Ammon's horn (tissue), 1 donor: ENCODE measurements at regions not wholly inside any gene's neighbourhood (a gene's known extent, or its start where the extent isn't known, plus 50 kb on each side); places are given as distances from the start of the nearest gene placed in this dataset.
A peak's percentile ranks its signal among the peaks of the same experiment; 100 is the strongest.
"Not testable (repeated sequence)": the region's sequence is repeated elsewhere in the genome, so short reads cannot be mapped to it uniquely, and the experiment has no call there.

Experiments
- DNase-seq: peaks from one replicate; pipeline ENCODE4 v3.0.0-alpha.2; 2016; ENCODE audit warnings: low spot score

DNA sequence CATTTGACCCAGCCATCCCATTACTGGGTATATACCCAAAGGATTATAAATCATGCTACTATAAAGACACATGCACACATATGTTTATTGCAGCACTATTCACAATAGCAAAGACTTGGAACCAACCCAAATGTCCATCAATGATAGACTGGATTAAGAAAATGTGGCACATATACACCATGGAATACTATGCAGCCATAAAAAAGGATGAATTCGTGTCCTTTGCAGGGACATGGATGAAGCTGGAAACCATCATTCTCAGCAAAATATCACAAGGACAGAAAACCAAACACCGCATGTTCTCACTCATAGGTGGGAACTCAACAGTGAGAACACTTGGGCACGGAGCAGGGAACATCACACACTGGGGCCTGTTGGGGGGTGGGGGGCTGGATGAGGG lies 290.0 kb upstream of the HNRNPA3 start:
- not testable (repeated sequence) for DNase-seq

DNA sequence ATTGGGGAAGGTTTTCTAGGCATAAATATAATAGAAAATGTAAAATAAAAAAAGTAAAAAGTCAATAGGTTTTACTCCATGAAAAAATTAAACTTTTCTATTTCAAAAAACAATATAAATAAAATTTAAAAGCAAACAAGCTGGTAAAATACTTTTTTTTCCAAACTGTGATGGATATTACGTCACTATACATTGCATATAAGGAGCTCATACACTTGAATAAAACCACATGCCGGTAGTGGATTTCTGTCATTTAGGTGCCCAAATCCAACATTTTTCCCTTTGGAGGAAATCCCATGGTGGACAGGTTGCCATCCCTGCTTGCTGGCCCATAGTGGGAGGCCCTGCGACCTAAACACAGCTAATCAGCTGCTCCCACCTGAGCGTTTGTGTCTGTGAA lies 289.4 kb upstream of the HNRNPA3 start:
- no peak for DNase-seq

DNA sequence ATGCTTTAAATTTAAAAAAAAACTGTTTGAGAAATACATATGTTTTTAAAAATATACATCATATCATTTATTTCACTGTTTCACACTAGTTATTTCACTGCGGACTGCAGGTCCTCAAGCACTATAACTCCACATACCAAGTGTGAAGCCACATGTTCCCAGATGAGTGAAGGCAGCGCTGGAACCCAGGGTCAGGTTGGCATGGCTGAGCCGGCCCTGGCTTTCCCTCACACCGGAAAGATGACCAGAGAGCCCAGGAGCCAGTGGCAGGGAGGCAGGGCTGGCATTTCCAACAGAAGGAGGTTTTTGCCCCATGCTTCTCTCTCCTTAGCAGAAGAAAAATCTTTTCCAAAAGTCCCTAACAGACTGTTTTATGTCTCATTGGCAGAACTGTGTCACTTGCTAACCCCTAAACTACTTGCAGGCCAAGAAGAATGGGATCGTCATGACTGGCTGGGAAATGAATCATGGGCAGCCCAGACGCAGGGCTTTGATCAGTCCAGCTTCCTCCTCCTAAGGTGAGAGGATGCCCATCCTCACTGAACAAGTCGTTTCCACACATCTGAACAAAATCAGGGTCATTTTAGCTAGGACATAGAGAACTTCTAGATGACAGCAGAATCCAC lies 287.6 kb upstream of the HNRNPA3 start:
- no peak for DNase-seq

DNA sequence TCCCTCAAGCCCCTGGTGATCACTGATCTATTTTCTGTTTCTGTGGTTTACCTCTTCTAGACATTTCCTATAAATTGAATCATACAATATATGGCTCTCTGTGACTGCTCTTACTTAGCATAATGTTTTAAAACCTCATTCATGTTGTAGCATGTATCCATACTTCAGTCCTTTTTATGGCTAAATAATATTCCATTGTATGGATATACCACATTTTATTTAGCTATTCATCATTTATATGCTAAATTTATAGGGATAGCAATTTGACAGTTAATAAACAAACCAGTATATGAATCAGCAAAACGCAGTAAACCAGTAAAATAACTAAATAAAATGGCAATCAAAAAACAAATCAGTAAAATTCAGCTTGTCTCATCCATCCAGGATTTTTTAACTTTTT lies 286.1 kb upstream of the HNRNPA3 start:
- DNase-seq: no peak

DNA sequence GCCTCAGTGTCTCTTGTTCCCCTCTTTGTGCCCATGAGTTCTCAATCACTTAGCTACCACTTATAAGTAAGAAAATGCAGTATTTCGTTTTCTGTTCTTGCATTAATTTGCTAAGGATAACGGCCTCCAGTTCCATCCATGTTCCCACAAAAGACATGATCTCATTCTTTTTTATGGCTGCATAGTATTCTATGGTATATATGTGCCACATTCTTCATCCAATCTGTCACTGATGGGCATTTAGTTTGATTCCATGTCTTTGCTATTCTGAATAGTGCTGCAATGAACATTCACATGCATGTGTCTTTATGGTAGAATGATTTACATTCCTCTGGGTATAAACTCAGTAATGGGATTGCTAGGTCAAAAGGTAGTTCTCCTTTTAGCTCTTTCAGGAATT lies 283.2 kb upstream of the HNRNPA3 start:
- not testable (repeated sequence) for DNase-seq

DNA sequence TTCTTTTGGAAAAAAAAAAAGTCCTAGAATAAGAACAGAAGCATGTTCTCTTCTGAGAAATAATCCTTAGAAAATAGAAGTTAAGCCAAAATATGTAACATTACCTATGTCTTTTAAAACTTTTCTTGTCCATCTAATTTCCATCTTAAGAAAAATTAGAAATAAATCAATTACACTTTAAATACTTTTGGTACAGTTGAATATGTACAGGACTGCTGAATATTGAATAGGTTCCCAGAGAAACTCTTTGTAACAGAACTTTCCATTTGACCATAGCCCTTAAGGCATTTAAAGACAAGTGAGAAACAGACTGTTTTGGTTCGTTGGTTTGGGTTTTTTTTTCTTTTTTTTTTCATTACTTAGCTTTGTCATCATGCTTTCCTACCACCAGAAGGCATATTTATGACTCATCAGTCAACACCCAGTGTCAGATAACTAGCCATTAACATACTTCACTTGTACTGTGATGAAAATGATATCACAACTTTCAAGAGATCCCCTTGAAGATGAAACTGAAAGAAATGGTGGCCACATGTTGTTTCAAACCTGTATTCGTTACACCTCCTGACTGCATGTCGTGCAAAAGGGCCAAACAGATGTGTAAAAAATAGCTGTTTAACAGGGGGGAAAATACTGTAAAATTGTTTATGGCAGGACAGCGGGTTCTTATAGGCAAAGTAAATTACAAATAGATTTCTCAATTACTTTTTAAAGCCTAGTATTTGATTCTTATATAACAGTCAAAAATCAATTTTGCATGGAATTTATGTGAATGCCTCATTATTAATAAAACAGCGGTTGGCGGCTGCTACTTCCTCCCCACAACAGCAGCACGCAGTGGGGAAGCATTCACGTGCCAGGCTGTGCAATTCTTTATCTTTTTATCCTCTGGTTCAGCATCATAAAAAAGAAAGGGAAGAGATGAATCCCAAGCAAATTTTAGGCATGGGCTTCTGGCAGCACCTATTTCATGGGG lies 280.7 kb upstream of the HNRNPA3 start:
- DNase-seq: no peak

DNA sequence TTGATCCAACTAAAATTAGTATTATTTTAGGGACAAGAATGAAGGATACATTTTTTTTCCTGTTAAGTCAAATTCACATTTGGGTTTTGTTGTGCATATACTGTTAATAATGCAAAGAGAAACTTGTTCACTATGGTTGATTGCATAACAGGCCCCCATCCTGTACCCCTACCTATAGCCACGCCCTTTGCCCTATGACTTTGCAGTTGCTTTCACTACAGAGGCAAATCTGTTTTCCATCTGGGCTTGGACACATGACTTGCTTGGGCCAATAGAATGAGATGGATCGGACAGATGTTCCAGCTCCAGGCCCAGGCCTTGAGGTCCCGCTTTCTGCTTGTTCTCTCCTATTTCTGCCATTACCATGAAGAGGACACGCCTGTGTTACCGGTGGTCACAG lies 278.5 kb upstream of the HNRNPA3 start:
- no peak for DNase-seq

DNA sequence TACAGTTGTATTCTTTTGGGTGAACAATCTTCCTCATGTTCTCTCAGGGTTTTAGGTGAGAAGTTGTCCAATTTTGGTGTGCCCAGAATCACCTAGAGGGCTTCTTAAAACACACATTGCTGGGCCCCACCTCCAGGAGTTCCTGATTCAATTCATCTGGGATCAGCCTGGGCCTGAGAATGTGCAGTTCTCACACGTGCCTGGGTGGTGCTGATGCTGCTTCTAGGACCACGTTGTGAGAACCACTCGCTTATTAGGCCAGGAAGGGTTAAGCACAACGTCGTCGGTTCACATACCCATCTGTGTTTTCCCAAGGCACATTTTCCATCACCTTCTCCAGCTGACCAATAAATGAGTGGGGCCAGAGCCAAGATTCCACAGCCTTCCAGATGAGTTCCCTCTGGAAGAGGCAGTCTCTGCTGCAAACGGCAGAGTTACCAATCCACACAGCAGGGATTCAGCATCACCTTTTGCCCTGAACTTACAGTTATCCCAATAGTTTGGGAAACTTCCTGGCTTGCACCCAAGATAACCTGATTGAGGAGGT lies 277.7 kb upstream of the HNRNPA3 start:
- DNase-seq: no peak

DNA sequence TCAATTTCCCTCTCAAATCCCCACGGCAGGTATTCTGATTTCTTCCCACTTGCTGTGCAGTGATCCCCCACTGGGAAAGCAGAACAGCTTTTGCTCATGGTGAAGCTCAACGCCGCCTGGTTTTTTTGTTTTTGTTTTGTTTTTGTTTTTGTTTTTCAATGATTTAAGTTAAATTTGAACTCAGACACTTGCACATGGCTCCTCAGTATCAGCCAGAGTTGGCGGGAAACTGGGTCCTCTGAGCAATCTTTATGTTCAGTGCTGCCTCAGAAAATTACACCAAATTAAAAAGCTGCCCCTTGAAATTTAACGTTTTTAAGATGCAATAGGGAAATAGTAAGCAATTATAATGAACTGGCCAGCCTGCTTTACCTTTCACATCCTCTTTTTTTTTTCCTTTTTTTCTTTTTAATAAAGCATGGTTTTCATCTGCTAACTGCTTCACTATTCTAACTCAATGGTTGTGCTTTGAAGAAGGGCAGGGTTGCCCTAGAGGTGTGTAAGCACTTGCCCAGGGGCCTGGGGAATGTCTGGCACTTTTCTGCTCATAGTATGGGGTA lies 277.0 kb upstream of the HNRNPA3 start:
- DNase-seq: no peak

DNA sequence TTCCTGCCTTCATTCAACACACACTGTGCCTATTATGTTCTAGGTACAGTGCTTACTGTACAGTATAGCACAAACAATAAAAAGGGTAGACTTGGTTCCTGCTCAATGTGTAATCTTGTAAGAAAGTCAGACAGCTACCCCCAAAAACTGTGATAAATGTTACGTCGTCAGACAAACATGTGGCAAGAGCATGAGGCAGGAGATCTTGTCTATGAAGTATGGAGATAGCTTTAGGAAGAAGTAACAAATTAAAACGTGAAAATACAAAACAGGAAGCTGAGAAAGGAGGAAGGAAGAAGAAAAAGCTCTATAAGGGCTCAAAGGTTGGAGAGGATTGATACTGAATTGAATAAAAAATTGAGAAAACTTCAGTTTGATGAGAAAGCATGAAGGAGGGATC lies 276.2 kb upstream of the HNRNPA3 start:
- DNase-seq: no peak

DNA sequence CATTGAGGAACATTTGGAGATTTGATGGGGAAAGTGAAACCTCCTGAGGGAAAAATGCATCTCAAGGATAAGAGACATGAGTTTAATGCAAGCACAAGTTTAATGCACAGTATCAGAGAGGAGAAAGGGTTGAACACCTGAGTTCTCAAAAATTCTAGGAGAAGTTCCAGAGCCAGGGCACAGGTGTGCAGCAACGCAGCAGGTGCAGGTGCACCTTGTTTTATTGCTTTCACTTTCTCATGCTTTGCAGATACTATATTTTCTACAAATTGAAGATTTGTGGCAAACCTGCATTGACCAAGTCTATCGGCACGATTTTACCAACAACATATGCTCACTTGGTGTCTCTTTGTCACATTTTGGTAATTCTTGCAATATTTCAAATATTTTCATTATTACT lies 267.6 kb upstream of the HNRNPA3 start:
- DNase-seq: no peak

DNA sequence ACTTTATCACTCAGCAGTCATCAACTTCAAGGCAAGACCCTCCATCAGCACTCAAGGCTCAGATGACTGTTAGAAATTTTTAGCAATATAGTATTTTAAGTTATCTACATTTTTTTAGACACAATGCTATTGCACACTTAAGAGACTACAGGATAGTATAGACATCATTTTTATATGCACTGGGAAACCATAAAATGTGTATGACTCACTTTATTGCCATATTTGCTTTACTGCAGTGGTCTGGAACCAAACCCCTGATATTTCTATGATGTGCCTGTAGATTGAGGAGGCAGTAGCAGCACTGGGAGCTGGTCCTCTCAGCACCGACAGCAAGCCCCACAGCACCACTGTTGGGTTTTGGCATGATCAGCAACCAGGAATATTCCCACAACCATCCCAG lies 264.8 kb upstream of the HNRNPA3 start:
- no peak for DNase-seq

DNA sequence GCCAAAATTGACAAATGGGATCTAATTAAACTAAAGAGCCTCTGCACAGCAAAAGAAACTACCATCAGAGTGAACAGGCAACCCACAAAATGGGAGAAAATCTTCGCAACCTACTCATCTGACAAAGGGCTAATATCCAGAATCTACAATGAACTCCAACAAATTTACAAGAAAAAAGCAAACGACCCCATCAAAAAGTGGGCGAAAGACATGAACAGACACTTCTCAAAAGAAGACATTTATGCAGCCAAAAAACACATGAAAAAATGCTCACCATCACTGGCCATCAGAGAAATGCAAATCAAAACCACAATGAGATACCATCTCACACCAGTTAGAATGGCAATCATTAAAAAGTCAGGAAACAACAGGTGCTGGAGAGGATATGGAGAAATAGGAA lies 261.4 kb upstream of the HNRNPA3 start:
- not testable (repeated sequence) for DNase-seq

DNA sequence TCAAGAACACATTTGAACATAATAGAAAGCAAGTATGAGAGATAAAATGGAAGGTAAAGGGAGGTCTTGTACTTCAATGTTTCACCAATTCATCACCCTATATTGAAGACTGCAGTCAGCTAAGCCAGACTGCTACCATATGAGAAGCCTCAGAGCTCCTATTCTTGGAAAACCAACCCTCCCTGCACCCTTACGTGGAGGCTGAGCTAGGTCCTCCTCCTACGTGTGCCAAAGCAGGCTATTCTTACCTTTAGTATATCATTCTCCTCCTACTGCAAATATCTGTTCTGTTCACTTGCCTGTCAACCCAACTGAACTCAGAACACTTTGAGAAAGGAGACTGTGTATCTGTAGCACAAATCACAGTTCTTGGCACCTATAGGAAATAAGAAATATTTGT lies 255.8 kb upstream of the HNRNPA3 start:
- no peak for DNase-seq

DNA sequence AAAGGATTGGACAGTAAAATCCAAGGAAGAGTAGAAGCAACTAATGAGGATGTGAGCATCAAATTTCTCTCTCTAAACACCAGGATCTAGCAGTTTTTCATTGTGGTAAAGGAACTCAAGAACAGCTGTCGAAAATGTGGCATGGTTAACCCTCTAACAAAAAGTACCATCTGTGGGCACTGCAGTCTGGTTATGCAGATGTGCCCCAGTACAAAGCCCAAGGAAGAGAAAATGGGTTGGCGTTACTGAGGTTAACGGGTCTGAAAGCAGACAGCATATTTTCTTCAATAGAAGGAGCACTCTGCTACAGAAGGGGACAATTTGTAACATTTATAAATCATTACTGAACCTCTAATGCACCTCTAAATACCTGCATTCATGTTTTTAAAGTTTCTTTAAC lies 253.0 kb upstream of the HNRNPA3 start:
- DNase-seq: no peak

DNA sequence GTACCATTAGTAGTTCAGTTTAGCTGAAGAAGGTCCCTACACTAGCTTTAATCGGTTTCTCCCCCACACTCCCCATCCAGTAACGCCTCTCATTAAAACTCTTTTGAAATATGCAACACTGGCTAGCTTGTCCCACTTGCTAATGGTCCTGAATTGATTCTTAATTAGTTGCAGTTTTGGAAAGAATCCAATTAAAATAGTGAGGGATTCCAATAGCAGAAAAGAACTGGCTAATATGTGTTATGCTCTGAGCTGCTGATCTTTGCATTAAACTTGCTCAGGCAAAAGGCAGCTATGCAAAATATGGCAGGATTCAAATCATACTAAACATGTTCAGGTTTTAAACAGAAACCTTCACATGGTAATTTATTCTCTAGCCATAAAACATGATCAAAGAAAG lies 252.5 kb upstream of the HNRNPA3 start:
- DNase-seq: no peak

DNA sequence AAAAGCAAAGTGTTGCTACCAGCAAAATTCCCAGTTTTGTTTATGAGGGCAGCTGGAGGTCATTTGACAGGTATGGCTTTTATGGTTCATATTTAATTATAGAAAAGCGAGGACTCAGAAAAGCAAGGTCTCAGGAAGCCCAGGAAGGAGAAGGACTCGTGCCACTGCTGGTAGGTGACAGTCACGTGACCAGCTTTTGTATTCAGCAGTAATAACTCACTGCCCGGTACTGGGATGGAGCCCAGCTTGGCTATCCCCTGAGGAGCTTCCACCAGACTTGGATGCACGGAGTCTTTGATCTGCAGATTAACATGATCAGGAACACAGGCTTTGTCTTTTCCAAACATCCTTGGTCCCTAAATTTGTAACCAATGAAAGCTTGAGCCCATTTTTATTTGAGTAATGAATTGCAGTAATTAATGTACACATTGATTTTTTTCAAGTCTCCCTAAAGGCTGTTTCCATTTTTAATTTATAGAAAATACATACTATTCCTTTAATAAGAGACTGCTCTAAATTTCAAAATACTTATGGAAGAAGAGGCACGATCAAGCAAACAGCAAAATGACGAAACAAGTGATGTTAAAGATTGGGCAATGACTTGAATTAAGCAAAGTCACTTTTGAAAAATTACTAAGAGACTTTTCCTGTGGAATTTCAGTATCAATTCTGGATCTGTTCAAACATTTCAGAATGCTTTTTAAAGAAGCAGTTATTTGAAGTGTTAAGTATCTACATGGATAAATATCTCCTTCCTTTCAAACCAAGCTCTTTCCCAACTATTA lies 251.7 kb upstream of the HNRNPA3 start:
- peak; percentile 29 for DNase-seq

DNA sequence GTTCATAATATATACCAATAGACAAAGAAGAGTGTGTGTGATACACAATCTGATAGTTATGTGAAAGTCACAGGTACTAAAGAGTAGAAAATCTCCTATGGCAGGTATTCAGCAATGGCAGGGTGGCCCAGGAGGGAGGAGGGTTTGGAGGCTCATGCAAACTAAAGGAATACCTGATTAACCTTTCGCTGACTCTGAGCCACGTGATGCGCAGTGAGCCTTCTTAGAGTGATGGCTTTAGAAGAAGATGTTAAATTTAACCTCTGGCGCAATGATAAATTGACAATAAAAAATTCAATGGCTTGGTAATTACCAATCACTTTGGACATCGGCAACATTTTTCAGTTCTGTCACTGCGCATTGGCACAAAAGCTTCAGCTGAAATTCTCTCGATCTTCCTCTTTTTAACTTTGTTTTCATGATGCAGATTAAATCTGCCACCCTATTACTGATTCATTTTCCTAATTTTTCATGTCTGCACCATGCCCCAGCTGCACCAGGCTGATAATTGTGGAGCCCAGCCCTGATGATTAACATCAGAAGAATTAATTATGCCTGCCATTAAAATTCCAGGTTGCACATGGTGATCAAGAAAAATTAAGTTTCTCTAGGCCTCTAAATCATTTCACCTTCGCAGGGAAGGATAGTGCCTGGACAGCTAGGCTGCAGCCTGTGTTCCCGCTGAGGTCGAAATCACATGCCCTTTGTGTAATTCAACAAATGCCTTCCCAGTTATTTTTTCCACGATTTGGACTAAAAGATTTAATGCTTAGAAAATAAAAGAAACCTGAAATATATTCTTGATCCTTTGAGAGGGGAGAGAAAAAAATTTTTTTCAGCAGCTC lies 250.6 kb upstream of the HNRNPA3 start:
- no peak for DNase-seq

DNA sequence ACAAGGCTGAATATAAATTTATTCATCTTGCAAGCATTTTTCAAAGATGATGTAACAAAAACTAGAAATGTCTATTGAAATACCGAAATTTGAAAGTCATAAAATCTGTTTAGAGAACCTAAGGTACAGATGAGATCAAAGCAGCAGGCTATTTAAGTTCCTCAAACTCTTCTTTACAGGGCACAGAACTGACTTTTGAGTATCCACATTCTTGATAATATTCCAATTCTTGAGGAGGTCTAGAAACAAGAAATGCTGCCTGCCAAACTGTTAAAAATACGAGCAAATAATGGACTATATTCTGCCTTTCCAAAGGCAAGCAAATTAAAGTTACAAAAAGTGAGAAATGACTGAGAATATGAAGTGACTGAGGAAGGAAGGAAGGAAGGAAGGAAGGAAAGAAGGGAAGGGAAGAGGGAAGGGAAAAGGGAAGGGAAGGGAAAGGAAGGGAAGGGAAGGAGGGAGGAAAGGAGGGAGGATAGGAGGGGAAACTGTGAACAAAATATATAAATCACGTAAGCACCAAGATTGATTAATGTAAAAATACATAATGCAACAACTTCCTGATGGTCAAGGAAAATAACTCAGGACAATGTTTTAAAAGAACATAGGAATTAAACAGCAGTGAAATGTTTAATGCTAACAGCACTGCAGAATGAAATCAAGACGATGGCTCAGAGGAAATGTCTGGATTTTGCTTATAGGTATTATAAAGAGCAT lies 248.9 kb upstream of the HNRNPA3 start:
- no peak for DNase-seq

DNA sequence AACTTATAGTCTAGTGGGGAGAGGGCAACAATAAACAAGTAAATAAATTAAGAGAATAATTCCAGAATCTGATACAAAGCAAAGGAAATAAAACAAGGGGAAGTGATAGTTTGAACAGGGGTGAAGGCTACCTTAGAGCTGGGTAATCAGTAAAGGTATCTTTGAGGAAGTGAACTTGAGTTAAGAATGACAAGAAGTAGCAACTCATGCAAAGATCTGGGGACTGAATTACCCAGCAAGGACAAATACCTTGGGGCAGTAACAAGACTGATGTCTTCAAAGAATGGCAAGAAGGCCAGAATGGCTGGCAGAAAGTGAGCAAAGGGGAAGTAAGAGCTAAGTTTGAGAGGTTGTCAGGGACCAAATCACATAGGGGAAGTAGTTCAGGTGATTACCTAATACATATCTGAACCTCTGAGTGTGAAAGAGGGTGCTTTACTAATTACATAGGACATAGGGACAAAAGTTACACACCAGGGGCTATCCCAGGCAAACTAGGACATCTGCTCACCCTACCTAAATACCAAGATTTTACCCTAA lies 244.6 kb upstream of the HNRNPA3 start:
- no peak for DNase-seq
